Gastroesophageal sphincter (tissue), 4 donors: ENCODE measurements at regions not wholly inside any gene's neighbourhood (a gene's known extent, or its start where the extent isn't known, plus 50 kb on each side); places are given as distances from the start of the nearest gene placed in this dataset.
"Not testable (repeated sequence)": the region's sequence is repeated elsewhere in the genome, so short reads cannot be mapped to it uniquely, and the experiment has no call there.

ENCODE experiments used
- ATAC-seq: fragments of 150-250 bp; one replicate; pipeline ENCODE4 v1.9.1; 2016; ENCODE audit warnings: mild to moderate bottlenecking, moderate library complexity
- H3K27ac ChIP-seq, 4 donors: fragments of 200-600 bp; sonication (generic) in 3 of 4; 1 replicate in 3 of 4; 2 replicates in 1 of 4; pipeline ENCODE4 v1.5.1; 2016 to 2019
- H3K27me3 ChIP-seq: fragments of 200-600 bp; sonication (generic); one replicate; pipeline ENCODE4 v1.5.1; 2019
- H3K36me3 ChIP-seq, 2 donors: fragments of 200-600 bp; sonication (generic); one replicate each; pipeline ENCODE4 v1.5.1; 2019; ENCODE audit warnings: control low read depth in 1 of 2
- H3K4me1 ChIP-seq, 3 donors: fragments of 200-600 bp; sonication (generic); 1 replicate in 2 of 3; 2 replicates in 1 of 3; pipeline ENCODE4 v1.5.1; 2016 to 2019; ENCODE audit warnings: control low read depth in 2 of 3
- H3K4me3 ChIP-seq, 2 donors: fragments of 200-600 bp; sonication (generic); one replicate each; pipeline ENCODE4 v1.5.1; 2019; ENCODE audit warnings: mild to moderate bottlenecking in 1 of 2, moderate library complexity in 1 of 2
- H3K9me3 ChIP-seq, 3 donors: fragments of 200-600 bp; sonication (generic); one replicate each; pipeline ENCODE4 v1.5.1; 2017 to 2019; ENCODE audit warnings: control low read depth in 2 of 3
- EP300 ChIP-seq: sonication (generic); formaldehyde crosslinking; IDR thresholded peaks from one replicate; pipeline ENCODE4 v1.6.1; 2017; ENCODE audit warnings: antibody characterized with exemption, mild to moderate bottlenecking
- POLR2A ChIP-seq, 2 donors: fragments of 450-650 bp; IDR thresholded peaks; one replicate each; pipeline ENCODE4 v1.6.1; 2017; ENCODE audit warnings: antibody characterized with exemption in 2 of 2, mild to moderate bottlenecking in 2 of 2, moderate library complexity in 1 of 2
- POLR2AphosphoS5 ChIP-seq: sonication (generic); formaldehyde crosslinking; IDR thresholded peaks from one replicate; pipeline ENCODE4 v1.6.1; 2017; ENCODE audit warnings: antibody characterized with exemption
- WGBS, 2 donors: methylation state at CpG; one replicate each; pipeline ENCODE4 v1.1.5; 2018; ENCODE audit warnings: low coverage in 1 of 2; 5-methylcytosine and 5-hydroxymethylcytosine counted together
- TF ChIP-seq, protein P1 (sequence below), 4 experiments: fragments of 200-600 bp in 2 of 4; fragments of 450-650 bp in 2 of 4; sonication (generic) in 1 of 4; IDR thresholded peaks; one replicate each; pipeline ENCODE4 v1.5.1; 2017 to 2019; ENCODE audit warnings: antibody characterized with exemption in 4 of 4, mild to moderate bottlenecking in 2 of 4, moderate library complexity in 2 of 4

DNA sequence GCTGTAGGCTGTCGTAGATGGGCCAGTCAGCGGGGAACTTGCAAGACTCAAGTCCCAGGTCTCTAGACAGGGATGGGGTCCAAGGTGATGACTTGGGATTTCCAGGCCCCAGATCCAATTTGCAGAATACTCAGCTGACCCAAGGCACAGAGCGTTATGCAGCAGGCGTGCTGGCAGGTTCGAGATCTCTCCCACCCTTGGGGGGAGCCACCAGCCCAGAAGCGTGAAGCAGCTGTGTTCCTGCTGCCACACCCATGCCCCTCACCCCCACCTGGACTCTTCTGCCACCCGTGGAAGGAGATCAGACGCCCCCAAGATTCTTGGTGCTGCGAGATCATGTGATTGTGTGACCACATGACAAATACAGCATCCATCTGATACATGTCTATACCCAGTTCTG, 142.6 kb downstream of the BRD1 start:
- ATAC-seq, result no peak
- H3K27ac ChIP-seq, result no peak overlapping the region
- no peaks in the 10 kb centered on the region for H3K4me1 ChIP-seq
- H3K9me3 ChIP-seq, result peaks cover 0 to 6% (median 0%) of the 10 kb centered on the region in 3 donors
- WGBS, 2 donors, result 69 to 100% methylated on average over 3 to 5 of the region's 9 CpGs
- peaks cover 61% of the 10 kb centered on the region for H3K27me3 ChIP-seq
- no peaks in the 10 kb centered on the region for H3K36me3 ChIP-seq
- no peak for TF ChIP-seq POLR2A (IDR thresholded peaks at IDR 0.05)
- no peak for TF ChIP-seq EP300
- TF ChIP-seq, protein P1, sequence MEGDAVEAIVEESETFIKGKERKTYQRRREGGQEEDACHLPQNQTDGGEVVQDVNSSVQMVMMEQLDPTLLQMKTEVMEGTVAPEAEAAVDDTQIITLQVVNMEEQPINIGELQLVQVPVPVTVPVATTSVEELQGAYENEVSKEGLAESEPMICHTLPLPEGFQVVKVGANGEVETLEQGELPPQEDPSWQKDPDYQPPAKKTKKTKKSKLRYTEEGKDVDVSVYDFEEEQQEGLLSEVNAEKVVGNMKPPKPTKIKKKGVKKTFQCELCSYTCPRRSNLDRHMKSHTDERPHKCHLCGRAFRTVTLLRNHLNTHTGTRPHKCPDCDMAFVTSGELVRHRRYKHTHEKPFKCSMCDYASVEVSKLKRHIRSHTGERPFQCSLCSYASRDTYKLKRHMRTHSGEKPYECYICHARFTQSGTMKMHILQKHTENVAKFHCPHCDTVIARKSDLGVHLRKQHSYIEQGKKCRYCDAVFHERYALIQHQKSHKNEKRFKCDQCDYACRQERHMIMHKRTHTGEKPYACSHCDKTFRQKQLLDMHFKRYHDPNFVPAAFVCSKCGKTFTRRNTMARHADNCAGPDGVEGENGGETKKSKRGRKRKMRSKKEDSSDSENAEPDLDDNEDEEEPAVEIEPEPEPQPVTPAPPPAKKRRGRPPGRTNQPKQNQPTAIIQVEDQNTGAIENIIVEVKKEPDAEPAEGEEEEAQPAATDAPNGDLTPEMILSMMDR (IDR thresholded peaks at IDR 0.05), result no peak
- TF ChIP-seq POLR2AphosphoS5, result no peak
- no peak overlapping the region for H3K4me3 ChIP-seq

DNA sequence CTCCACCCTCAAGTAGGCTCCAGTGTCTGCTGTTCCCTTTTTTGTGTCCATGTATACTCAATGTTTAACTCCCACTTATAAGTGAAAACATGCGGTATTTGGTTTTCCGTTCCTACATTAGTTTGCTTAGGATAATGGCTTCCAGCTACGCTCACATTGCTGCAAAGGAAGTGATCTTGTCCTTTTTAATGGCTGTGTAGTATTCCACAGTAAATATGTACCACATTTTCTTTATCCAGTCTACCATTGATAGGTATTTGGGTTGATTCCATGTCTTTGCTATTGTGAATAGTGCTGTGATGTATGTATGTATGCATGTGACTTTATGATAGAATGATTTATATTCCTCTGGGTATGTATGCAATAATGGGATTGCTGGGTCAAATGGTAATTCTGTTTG, 144.6 kb downstream of the BRD1 start:
- Histone ChIP-seq H3K9me3 (peaks cover 0 to 6% (median 0%) of the 10 kb centered on the region in 3 donors), H3K4me1 (no peaks in the 10 kb centered on the region), H3K27ac (no peak overlapping the region), H3K36me3 (no peaks in the 10 kb centered on the region), H3K27me3 (peaks cover 50% of the 10 kb centered on the region), H3K4me3 (no peak overlapping the region)
- ATAC-seq, result no peak
- 66 to 88% methylated on average over 3 of the region's 3 CpGs for WGBS, 2 donors
- no peak for TF ChIP-seq EP300
- TF ChIP-seq POLR2A (IDR thresholded peaks at IDR 0.05), result no peak
- no peak for TF ChIP-seq POLR2AphosphoS5
- TF ChIP-seq, protein P1 (IDR thresholded peaks at IDR 0.05), result no peak

DNA sequence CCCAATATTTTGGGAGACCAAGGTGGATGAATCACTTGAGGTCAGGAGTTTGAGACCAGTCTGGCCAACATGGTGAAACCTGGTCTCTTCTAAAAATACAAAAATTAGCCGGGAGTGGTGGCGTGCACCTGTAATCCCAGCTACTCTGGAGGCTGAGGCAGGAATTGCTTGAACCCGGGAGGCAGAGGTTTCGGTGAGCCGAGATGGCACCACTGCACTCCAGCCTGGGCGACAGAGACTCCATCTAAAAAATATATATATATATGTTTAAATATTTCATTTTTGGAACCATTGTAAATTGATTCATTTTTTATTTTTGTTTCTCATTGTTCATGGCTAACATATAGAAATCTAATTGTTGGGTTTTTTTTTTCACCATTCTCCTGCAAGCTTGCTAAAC, 146.9 kb downstream of the BRD1 start:
- 92 to 100% methylated on average over 4 to 6 of the region's 6 CpGs for WGBS, 2 donors
- peaks cover 47% of the 10 kb centered on the region for H3K27me3 ChIP-seq
- not testable (repeated sequence) for H3K36me3 ChIP-seq, H3K27ac ChIP-seq, H3K4me3 ChIP-seq, H3K4me1 ChIP-seq, H3K9me3 ChIP-seq, ATAC-seq

DNA sequence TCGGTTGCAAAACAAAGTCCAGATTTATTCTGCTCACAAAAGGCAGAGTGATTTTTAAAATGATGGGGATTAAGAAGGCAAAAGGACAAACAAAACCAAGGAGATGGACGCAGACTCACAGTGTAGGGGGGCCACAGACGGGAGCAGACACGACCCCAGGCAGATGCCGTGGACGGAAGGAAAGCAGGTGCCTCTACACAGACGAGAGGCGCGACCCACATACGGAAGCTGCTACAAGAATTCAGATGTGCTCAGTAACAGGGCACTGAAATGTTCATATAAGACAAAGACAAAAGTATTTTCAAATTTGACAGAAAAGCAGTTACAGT, 148.9 kb downstream of the BRD1 start:
- TF ChIP-seq, protein P1 (IDR thresholded peaks at IDR 0.05), result no peak
- no peak for TF ChIP-seq EP300
- TF ChIP-seq POLR2AphosphoS5, result no peak
- no peak for TF ChIP-seq POLR2A (IDR thresholded peaks at IDR 0.05)
- 31 to 40% methylated on average over 9 to 10 of the region's 10 CpGs for WGBS, 2 donors
- Histone ChIP-seq H3K4me1 (no peaks in the 10 kb centered on the region), H3K27ac (no peak overlapping the region), H3K9me3 (peaks cover 0 to 6% (median 0%) of the 10 kb centered on the region in 3 donors), H3K36me3 (no peaks in the 10 kb centered on the region), H3K27me3 (peaks cover 51% of the 10 kb centered on the region), H3K4me3 (no peak overlapping the region)
- no peak for ATAC-seq

DNA sequence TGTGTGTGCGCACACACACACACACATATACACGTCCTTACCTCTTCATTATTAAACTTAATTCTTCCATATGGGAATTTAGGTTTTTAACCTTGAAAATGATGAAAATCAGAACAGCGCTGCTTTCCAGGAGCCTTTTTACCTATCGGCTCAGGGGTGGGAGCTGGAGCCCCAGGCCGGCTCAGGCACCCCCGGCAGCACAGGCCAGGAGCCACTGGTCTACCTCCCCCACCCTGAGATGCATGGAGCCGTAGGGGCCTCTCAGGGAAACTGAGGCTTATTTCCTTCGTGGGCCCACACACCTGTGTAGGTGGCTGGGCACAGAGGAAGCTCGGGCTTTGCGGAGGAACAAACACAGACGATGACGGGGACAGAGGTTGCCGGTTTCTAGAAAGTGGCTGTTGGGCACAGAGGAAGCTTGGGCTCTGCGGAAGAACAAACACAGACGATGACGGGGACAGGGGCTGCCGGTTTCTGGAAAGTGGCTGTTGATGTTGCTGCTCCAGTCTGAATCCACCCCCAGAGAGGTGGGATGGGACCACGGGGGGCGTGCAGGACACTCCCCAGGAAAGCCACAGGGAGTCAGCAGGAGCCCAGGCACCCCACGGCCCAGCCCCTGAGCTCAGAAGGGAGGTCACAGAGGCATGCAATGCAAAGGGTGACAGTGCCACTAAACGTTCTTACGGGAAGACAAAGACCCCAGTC, 149.4 kb downstream of the BRD1 start:
- TF ChIP-seq POLR2AphosphoS5 (no peak), POLR2A (IDR thresholded peaks at IDR 0.05) (no peak), EP300 (no peak)
- TF ChIP-seq, protein P1 (IDR thresholded peaks at IDR 0.05), result no peak
- WGBS, 2 donors, result 44 to 50% methylated on average over 2 to 9 of the region's 22 CpGs
- Histone ChIP-seq H3K27ac (no peak overlapping the region), H3K9me3 (peaks cover 0 to 5% (median 0%) of the 10 kb centered on the region in 3 donors), H3K4me1 (no peaks in the 10 kb centered on the region), H3K4me3 (no peak overlapping the region), H3K36me3 (no peaks in the 10 kb centered on the region), H3K27me3 (peaks cover 55% of the 10 kb centered on the region)
- ATAC-seq, result no peak
